ENCODE measurements at regions not wholly inside any gene's neighbourhood (a gene's known extent, or its start where the extent isn't known, plus 50 kb on each side); places are given as distances from the start of the nearest gene placed in this dataset.

DNA sequence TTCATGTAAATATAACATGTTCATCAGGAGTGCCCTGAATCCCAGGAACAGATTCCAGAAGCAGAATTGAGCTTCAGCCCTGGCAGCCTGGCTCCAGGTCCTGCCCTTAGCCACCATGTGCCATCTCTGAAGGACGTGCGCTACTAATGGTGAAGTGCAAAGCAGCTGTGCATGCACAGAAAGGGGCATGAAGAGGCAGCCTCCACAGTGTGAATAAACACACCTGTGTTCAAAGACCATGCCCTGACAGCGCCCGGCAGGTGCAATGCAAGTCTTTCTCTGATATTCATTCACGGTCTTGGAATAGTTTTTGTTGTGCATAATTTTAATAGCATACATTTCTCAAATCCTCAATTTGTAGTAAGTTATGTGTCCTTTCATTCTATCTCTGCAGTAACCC is 250.4 kb upstream of the TCERG1L start:
- TF ChIP-seq, protein P1, sequence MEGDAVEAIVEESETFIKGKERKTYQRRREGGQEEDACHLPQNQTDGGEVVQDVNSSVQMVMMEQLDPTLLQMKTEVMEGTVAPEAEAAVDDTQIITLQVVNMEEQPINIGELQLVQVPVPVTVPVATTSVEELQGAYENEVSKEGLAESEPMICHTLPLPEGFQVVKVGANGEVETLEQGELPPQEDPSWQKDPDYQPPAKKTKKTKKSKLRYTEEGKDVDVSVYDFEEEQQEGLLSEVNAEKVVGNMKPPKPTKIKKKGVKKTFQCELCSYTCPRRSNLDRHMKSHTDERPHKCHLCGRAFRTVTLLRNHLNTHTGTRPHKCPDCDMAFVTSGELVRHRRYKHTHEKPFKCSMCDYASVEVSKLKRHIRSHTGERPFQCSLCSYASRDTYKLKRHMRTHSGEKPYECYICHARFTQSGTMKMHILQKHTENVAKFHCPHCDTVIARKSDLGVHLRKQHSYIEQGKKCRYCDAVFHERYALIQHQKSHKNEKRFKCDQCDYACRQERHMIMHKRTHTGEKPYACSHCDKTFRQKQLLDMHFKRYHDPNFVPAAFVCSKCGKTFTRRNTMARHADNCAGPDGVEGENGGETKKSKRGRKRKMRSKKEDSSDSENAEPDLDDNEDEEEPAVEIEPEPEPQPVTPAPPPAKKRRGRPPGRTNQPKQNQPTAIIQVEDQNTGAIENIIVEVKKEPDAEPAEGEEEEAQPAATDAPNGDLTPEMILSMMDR (IDR thresholded peaks at IDR 0.05; ENCODE audit: extremely low read depth in 1 of 2, insufficient read depth in 1 of 2, low read depth in 1 of 2, low read length in 2 of 2), result no peak
- no peak for TF ChIP-seq POLR2A (IDR thresholded peaks at IDR 0.05; ENCODE audit: low read depth, low read length)
- no peak for TF ChIP-seq POLR2AphosphoS5 (IDR thresholded peaks at IDR 0.05; ENCODE audit: insufficient read depth, low read depth, low read length)
- TF ChIP-seq GATA2 (IDR thresholded peaks at IDR 0.05; ENCODE audit: insufficient read depth, insufficient read length, low read depth, low read length), result no peak
- TF ChIP-seq, protein P2, sequence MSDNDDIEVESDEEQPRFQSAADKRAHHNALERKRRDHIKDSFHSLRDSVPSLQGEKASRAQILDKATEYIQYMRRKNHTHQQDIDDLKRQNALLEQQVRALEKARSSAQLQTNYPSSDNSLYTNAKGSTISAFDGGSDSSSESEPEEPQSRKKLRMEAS (IDR thresholded peaks at IDR 0.05; ENCODE audit: insufficient read depth, insufficient read length), result no peak
- TF ChIP-seq MYC (IDR thresholded peaks at IDR 0.05; ENCODE audit: low read depth, low read length), result no peak
